ENCODE measurements at regions not wholly inside any gene's neighbourhood (a gene's known extent, or its start where the extent isn't known, plus 50 kb on each side); places are given as distances from the start of the nearest gene placed in this dataset.

DNA sequence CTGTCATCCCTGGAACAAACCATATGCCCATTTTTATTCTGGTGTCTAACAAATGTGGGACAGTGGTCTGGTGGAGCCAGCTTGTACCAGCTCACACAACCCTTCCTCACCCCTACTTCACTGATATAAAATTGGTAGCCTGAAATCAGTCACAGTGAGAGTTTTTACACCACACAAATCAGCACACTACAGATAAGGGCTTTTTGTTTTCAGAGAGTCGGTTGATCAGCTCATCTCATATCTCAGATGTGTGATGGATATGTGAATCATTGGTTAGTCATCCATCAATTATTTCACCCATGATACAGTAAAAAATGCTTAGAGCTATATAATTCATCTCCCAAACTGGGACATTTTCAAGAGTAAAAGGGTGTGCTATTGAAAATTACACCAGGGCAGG lies 529.2 kb downstream of the EBF1 start:
- TF ChIP-seq, protein P1, sequence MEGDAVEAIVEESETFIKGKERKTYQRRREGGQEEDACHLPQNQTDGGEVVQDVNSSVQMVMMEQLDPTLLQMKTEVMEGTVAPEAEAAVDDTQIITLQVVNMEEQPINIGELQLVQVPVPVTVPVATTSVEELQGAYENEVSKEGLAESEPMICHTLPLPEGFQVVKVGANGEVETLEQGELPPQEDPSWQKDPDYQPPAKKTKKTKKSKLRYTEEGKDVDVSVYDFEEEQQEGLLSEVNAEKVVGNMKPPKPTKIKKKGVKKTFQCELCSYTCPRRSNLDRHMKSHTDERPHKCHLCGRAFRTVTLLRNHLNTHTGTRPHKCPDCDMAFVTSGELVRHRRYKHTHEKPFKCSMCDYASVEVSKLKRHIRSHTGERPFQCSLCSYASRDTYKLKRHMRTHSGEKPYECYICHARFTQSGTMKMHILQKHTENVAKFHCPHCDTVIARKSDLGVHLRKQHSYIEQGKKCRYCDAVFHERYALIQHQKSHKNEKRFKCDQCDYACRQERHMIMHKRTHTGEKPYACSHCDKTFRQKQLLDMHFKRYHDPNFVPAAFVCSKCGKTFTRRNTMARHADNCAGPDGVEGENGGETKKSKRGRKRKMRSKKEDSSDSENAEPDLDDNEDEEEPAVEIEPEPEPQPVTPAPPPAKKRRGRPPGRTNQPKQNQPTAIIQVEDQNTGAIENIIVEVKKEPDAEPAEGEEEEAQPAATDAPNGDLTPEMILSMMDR (conservative IDR thresholded peaks at IDR 0.05 in 1 of 2, IDR thresholded peaks at IDR 0.05 in 1 of 2; ENCODE audit: low read depth in 1 of 2, low read length in 2 of 2), result no peak
- TF ChIP-seq EZH2 (IDR thresholded peaks at IDR 0.05; ENCODE audit: low read length, missing control alignments), result no peak
